HG02642 (cell line): ENCODE measurements at regions not wholly inside any gene's neighbourhood (a gene's known extent, or its start where the extent isn't known, plus 50 kb on each side); places are given as distances from the start of the nearest gene placed in this dataset.
"Not testable (repeated sequence)": the region's sequence is repeated elsewhere in the genome, so short reads cannot be mapped to it uniquely, and the experiment has no call there.

Experiments used
- ATAC-seq: cut with Tn5 transposase; IDR thresholded peaks from one replicate; pipeline ENCODE4 v1.9.1; 2021; ENCODE audit warnings: mild to moderate bottlenecking; ENCODE audit not compliant: unreplicated experiment, poor library complexity

- no peak for ATAC-seq
These were observed 516.9 kb upstream of the TBL1XR1 start for GRCh38 chr3:177713928-177714900.

- ATAC-seq = no peak
These were observed 517.7 kb upstream of the TBL1XR1 start for GRCh38 chr3:177714945-177715344.

GRCh38 chr3:177715980-177716379 is 518.7 kb upstream of the TBL1XR1 start:
- ATAC-seq = no peak

GRCh38 chr3:177720927-177721326 is 523.6 kb upstream of the TBL1XR1 start:
- ATAC-seq = not testable (repeated sequence)

GRCh38 chr3:177721864-177722785 is 524.8 kb upstream of the TBL1XR1 start:
- no peak for ATAC-seq

GRCh38 chr3:177724020-177724638 is 526.8 kb upstream of the TBL1XR1 start:
- no peak for ATAC-seq

- no peak for ATAC-seq
These were observed 527.9 kb upstream of the TBL1XR1 start for GRCh38 chr3:177725165-177725564.

GRCh38 chr3:177726807-177727206 is 529.5 kb upstream of the TBL1XR1 start:
- no peak for ATAC-seq

GRCh38 chr3:177729956-177730681 is 532.8 kb upstream of the TBL1XR1 start:
- ATAC-seq = no peak

- ATAC-seq = no peak
These were observed 533.5 kb upstream of the TBL1XR1 start for GRCh38 chr3:177730814-177731213.

GRCh38 chr3:177731644-177732268 is 534.5 kb upstream of the TBL1XR1 start:
- no peak for ATAC-seq

GRCh38 chr3:177733233-177733632 is 536.0 kb upstream of the TBL1XR1 start:
- ATAC-seq = no peak

- no peak for ATAC-seq
These were observed 536.7 kb upstream of the TBL1XR1 start for GRCh38 chr3:177733936-177734335.

GRCh38 chr3:177735431-177735830 is 538.1 kb upstream of the TBL1XR1 start:
- no peak for ATAC-seq

- no peak for ATAC-seq
These were observed 542.2 kb upstream of the TBL1XR1 start for GRCh38 chr3:177739461-177739860.

GRCh38 chr3:177740254-177740653 is 543.0 kb upstream of the TBL1XR1 start:
- no peak for ATAC-seq

- peak; percentile 84 for ATAC-seq
These were observed 545.0 kb upstream of the TBL1XR1 start for GRCh38 chr3:177742273-177742672.

- no peak for ATAC-seq
These were observed 546.0 kb upstream of the TBL1XR1 start for GRCh38 chr3:177743173-177743890.
